Neuronal stem cell (in vitro differentiated cells): ENCODE measurements at regions not wholly inside any gene's neighbourhood (a gene's known extent, or its start where the extent isn't known, plus 50 kb on each side); places are given as distances from the start of the nearest gene placed in this dataset.

ENCODE experiments used
- DNase-seq: peaks from one replicate; pipeline ENCODE4 v3.0.0-alpha.2; 2013; ENCODE audit warnings: low spot score
- H2AFZ ChIP-seq: one replicate; pipeline ENCODE4 v1.6.1; 2013; ENCODE audit warnings: mild to moderate bottlenecking, low read length, inconsistent platforms
- H2AK5ac ChIP-seq: 2 replicates; pipeline ENCODE4 v1.6.1; 2013; ENCODE audit warnings: low read depth, mild to moderate bottlenecking, inconsistent platforms, low read length, moderate library complexity, mixed read lengths
- H2BK120ac ChIP-seq: 2 replicates; pipeline ENCODE4 v1.6.1; 2013; ENCODE audit warnings: low read depth, mild to moderate bottlenecking, inconsistent platforms, low read length, moderate library complexity, mixed read lengths
- H2BK12ac ChIP-seq: one replicate; pipeline ENCODE4 v1.6.1; 2013; ENCODE audit warnings: low read length, inconsistent platforms
- H2BK15ac ChIP-seq: 2 replicates; pipeline ENCODE4 v1.6.1; 2013; ENCODE audit warnings: mild to moderate bottlenecking, low read length, inconsistent platforms, mixed read lengths
- H2BK5ac ChIP-seq: one replicate; pipeline ENCODE4 v1.6.1; 2013; ENCODE audit warnings: inconsistent platforms, mild to moderate bottlenecking, low read length, moderate library complexity
- H3K14ac ChIP-seq: one replicate; pipeline ENCODE4 v1.6.1; 2013; ENCODE audit warnings: low read length, inconsistent platforms
- H3K18ac ChIP-seq: 2 replicates; pipeline ENCODE4 v1.6.1; 2013; ENCODE audit warnings: low read length, inconsistent platforms
- H3K23ac ChIP-seq: 2 replicates; pipeline ENCODE4 v1.6.1; 2013; ENCODE audit warnings: low read depth, mild to moderate bottlenecking, mixed read lengths, low read length, inconsistent platforms; ENCODE audit not compliant: poor library complexity
- H3K27ac ChIP-seq: replicated peaks from 3 replicates; pipeline ENCODE4 v1.5.1; 2013; ENCODE audit warnings: low read length, inconsistent platforms
- H3K27me3 ChIP-seq, 3 experiments: 2 replicates each; pipeline ENCODE4 v1.6.1; 2013; ENCODE audit warnings: low read length in 3 of 3, mild to moderate bottlenecking in 2 of 3, inconsistent platforms in 1 of 3, low read depth in 1 of 3, mixed read lengths in 1 of 3, moderate library complexity in 1 of 3; ENCODE audit not compliant: control insufficient read depth in 3 of 3, insufficient read depth in 3 of 3
- H3K36me3 ChIP-seq, 2 donors: replicated peaks in 1 of 2; 2 replicates each; pipeline ENCODE4 v1.6.1; 2013; ENCODE audit warnings: low read length in 2 of 2; ENCODE audit not compliant: control insufficient read depth in 2 of 2, insufficient read depth in 2 of 2
- H3K4ac ChIP-seq: 2 replicates; pipeline ENCODE4 v1.6.1; 2013; ENCODE audit warnings: inconsistent platforms, mild to moderate bottlenecking, low read length, moderate library complexity
- H3K4me1 ChIP-seq, 2 donors: 1 replicate in 1 of 2; 2 replicates in 1 of 2; pipeline ENCODE4 v1.6.1; 2013; ENCODE audit warnings: low read length in 2 of 2, low read depth in 1 of 2; ENCODE audit not compliant: control insufficient read depth in 2 of 2, insufficient read depth in 1 of 2
- H3K4me2 ChIP-seq: one replicate; pipeline ENCODE4 v1.6.1; 2013; ENCODE audit warnings: mild to moderate bottlenecking, low read length, inconsistent platforms; ENCODE audit not compliant: insufficient read depth, poor library complexity, severe bottlenecking
- H3K4me3 ChIP-seq, 2 donors: 2 replicates each; pipeline ENCODE4 v1.5.1; 2013; ENCODE audit warnings: low read length in 2 of 2, mild to moderate bottlenecking in 2 of 2, inconsistent platforms in 1 of 2, moderate library complexity in 1 of 2
- H3K79me1 ChIP-seq: one replicate; pipeline ENCODE4 v1.6.1; 2013; ENCODE audit warnings: low read depth, mild to moderate bottlenecking, inconsistent platforms, low read length, moderate library complexity
- H3K9ac ChIP-seq: one replicate; pipeline ENCODE4 v1.6.1; 2013; ENCODE audit warnings: mild to moderate bottlenecking, low read depth, low read length, inconsistent platforms; ENCODE audit not compliant: poor library complexity
- H3K9me3 ChIP-seq, 2 donors: replicated peaks in 1 of 2; 2 replicates each; pipeline versions ENCODE3 to v1.6.1; 2013; ENCODE audit warnings: low read length in 2 of 2, mild to moderate bottlenecking in 2 of 2, inconsistent platforms in 1 of 2, low read depth in 1 of 2, mixed read lengths in 1 of 2, moderate library complexity in 1 of 2; ENCODE audit not compliant: control insufficient read depth in 2 of 2, insufficient read depth in 1 of 2
- H4K8ac ChIP-seq: one replicate; pipeline ENCODE4 v1.6.1; 2013; ENCODE audit warnings: low read depth, mild to moderate bottlenecking, inconsistent platforms, low read length, moderate library complexity
- H4K91ac ChIP-seq: one replicate; pipeline ENCODE4 v1.6.1; 2013; ENCODE audit warnings: low read length, low read depth, mild to moderate bottlenecking, inconsistent platforms; ENCODE audit not compliant: poor library complexity
- WGBS, 2 donors: extraction: QIAGEN DNeasy Blood & Tissue Kit; methylation state at CpG; one replicate each; pipeline ENCODE4 v1.1.7; 2013; ENCODE audit warnings: missing lambda C conversion rate in 2 of 2, mixed read lengths in 1 of 2; ENCODE audit not compliant: insufficient read length in 2 of 2, insufficient replicate concordance in 1 of 2; ENCODE audit errors: extremely low coverage in 2 of 2; 5-methylcytosine and 5-hydroxymethylcytosine counted together

- H3K79me1 ChIP-seq = no peaks in the 10 kb centered on the region
- no peak overlapping the region for H4K8ac ChIP-seq
- H3K14ac ChIP-seq = no peak overlapping the region
- H3K36me3 ChIP-seq = no peaks in the 10 kb centered on the region
- no peak overlapping the region for H2BK5ac ChIP-seq
- no peak overlapping the region for H3K23ac ChIP-seq
- no peak overlapping the region for H2BK120ac ChIP-seq
- H3K9me3 ChIP-seq = peaks cover 4 to 8% of the 10 kb centered on the region in 2 donors
- H2AFZ ChIP-seq = no peak overlapping the region
- H3K18ac ChIP-seq = no peak overlapping the region
- no peak overlapping the region for H3K9ac ChIP-seq
- H3K27me3 ChIP-seq = no peaks in the 10 kb centered on the region
- H3K27ac ChIP-seq = no peak overlapping the region
- H3K4me3 ChIP-seq = no peak overlapping the region
- WGBS, 2 donors = no CpG with 5 or more reads among the region's 3 CpGs
- no peak overlapping the region for H2BK15ac ChIP-seq
- DNase-seq = no peak
- no peak overlapping the region for H4K91ac ChIP-seq
- no peak overlapping the region for H3K4ac ChIP-seq
- H2BK12ac ChIP-seq = no peak overlapping the region
- peaks cover 0 to 3% of the 10 kb centered on the region in 2 donors for H3K4me1 ChIP-seq
- H3K4me2 ChIP-seq = no peak overlapping the region
- H2AK5ac ChIP-seq = no peak overlapping the region
Observed at GRCh38 chr5:54676481-54677340, 159.2 kb downstream of the SNX18 start.

GRCh38 chr5:54673523-54674225 is 156.1 kb downstream of the SNX18 start:
- Histone ChIP-seq H2BK5ac (no peak overlapping the region), H3K4me2 (no peak overlapping the region), H2AK5ac (no peak overlapping the region), H3K4ac (no peak overlapping the region), H2AFZ (no peak overlapping the region), H2BK120ac (no peak overlapping the region), H4K91ac (no peak overlapping the region), H3K4me3 (no peak overlapping the region), H3K36me3 (no peaks in the 10 kb centered on the region), H3K9me3 (peaks cover 4 to 8% of the 10 kb centered on the region in 2 donors), H3K14ac (no peak overlapping the region), H3K4me1 (peaks cover 0 to 3% of the 10 kb centered on the region in 2 donors), H3K27ac (no peak overlapping the region), H3K23ac (no peak overlapping the region), H4K8ac (no peak overlapping the region), H3K18ac (no peak overlapping the region), H3K27me3 (no peaks in the 10 kb centered on the region), H2BK12ac (no peak overlapping the region), H2BK15ac (no peak overlapping the region), H3K9ac (no peak overlapping the region), H3K79me1 (no peaks in the 10 kb centered on the region)
- DNase-seq = no peak
- no CpG with 5 or more reads among the region's 4 CpGs for whole genome bisulfite sequencing, 2 donors

- Histone ChIP-seq H4K91ac (no peak overlapping the region), H3K4me1 (peaks cover 0 to 3% of the 10 kb centered on the region in 2 donors), H2AK5ac (no peak overlapping the region), H2BK5ac (no peak overlapping the region), H2BK120ac (no peak overlapping the region), H3K9me3 (peaks cover 4 to 8% of the 10 kb centered on the region in 2 donors), H3K27ac (no peak overlapping the region), H3K4ac (no peak overlapping the region), H3K18ac (no peak overlapping the region), H2BK12ac (no peak overlapping the region), H4K8ac (no peak overlapping the region), H3K4me3 (no peak overlapping the region), H3K79me1 (no peaks in the 10 kb centered on the region), H3K4me2 (no peak overlapping the region), H2BK15ac (no peak overlapping the region), H2AFZ (no peak overlapping the region), H3K36me3 (no peaks in the 10 kb centered on the region), H3K23ac (no peak overlapping the region), H3K27me3 (no peaks in the 10 kb centered on the region), H3K9ac (no peak overlapping the region), H3K14ac (no peak overlapping the region)
- DNase-seq = no peak
Observed at GRCh38 chr5:54672871-54673270, 155.3 kb downstream of the SNX18 start.

GRCh38 chr5:54671681-54672080 is 154.1 kb downstream of the SNX18 start:
- Histone ChIP-seq H3K4me1 (peaks cover 0 to 3% of the 10 kb centered on the region in 2 donors), H3K4me3 (no peak overlapping the region), H4K8ac (no peak overlapping the region), H3K4ac (no peak overlapping the region), H3K36me3 (no peaks in the 10 kb centered on the region), H2BK120ac (no peak overlapping the region), H3K23ac (no peak overlapping the region), H2AK5ac (no peak overlapping the region), H3K14ac (no peak overlapping the region), H3K18ac (no peak overlapping the region), H2BK15ac (no peak overlapping the region), H2BK12ac (no peak overlapping the region), H2BK5ac (no peak overlapping the region), H3K9ac (no peak overlapping the region), H3K79me1 (no peaks in the 10 kb centered on the region), H2AFZ (peak overlapping the region; percentile 36), H3K27ac (no peak overlapping the region), H3K27me3 (no peaks in the 10 kb centered on the region), H3K9me3 (peaks cover 4 to 8% of the 10 kb centered on the region in 2 donors), H3K4me2 (no peak overlapping the region), H4K91ac (no peak overlapping the region)
- no CpG with 5 or more reads among the region's 2 CpGs for WGBS, 2 donors
- DNase-seq = no peak
